MG63 (cell line): ENCODE measurements at regions not wholly inside any gene's neighbourhood (a gene's known extent, or its start where the extent isn't known, plus 50 kb on each side); places are given as distances from the start of the nearest gene placed in this dataset.

Experiments
- DNase-seq: peaks from one replicate; pipeline ENCODE4 v3.0.0-alpha.2; 2020
- H3K27me3 ChIP-seq: fragments of 250-450 bp; sonication (Bioruptor Pico); 2 replicates; pipeline ENCODE4 v1.5.1; 2020; ENCODE audit warnings: mild to moderate bottlenecking, moderate library complexity
- H3K36me3 ChIP-seq: fragments of 250-450 bp; sonication (Bioruptor Pico); 2 replicates; pipeline ENCODE4 v1.5.1; 2020; ENCODE audit warnings: mild to moderate bottlenecking, moderate library complexity
- H3K4me3 ChIP-seq: fragments of 250-450 bp; sonication (Bioruptor Pico); 2 replicates; pipeline ENCODE4 v1.5.1; 2020; ENCODE audit warnings: mild to moderate bottlenecking, moderate library complexity
- H3K9me3 ChIP-seq: fragments of 250-450 bp; sonication (Bioruptor Pico); 2 replicates; pipeline ENCODE4 v1.5.1; 2020; ENCODE audit warnings: mild to moderate bottlenecking, moderate library complexity

- Histone ChIP-seq H3K27me3 (no peaks in the 10 kb centered on the region), H3K4me3 (no peak overlapping the region), H3K36me3 (no peaks in the 10 kb centered on the region), H3K9me3 (no peaks in the 10 kb centered on the region)
- no peak for DNase-seq
Measured at GRCh38 chr2:64760128-64760527, 106.4 kb upstream of the SERTAD2 start.

GRCh38 chr2:64762301-64762997 lies 108.7 kb upstream of the SERTAD2 start:
- Histone ChIP-seq H3K27me3 (no peaks in the 10 kb centered on the region), H3K9me3 (no peaks in the 10 kb centered on the region), H3K4me3 (no peak overlapping the region), H3K36me3 (no peaks in the 10 kb centered on the region)
- DNase-seq, result no peak

GRCh38 chr2:64763126-64763525 lies 109.4 kb upstream of the SERTAD2 start:
- no peaks in the 10 kb centered on the region for H3K9me3 ChIP-seq
- no peak for DNase-seq
- no peak overlapping the region for H3K4me3 ChIP-seq
- H3K36me3 ChIP-seq, result no peaks in the 10 kb centered on the region
- H3K27me3 ChIP-seq, result no peaks in the 10 kb centered on the region

GRCh38 chr2:64765160-64765805 lies 111.6 kb upstream of the SERTAD2 start:
- Histone ChIP-seq H3K27me3 (no peaks in the 10 kb centered on the region), H3K9me3 (no peaks in the 10 kb centered on the region), H3K36me3 (no peaks in the 10 kb centered on the region), H3K4me3 (no peak overlapping the region)
- no peak for DNase-seq

GRCh38 chr2:64766841-64767669 lies 113.3 kb upstream of the SERTAD2 start:
- H3K9me3 ChIP-seq, result no peaks in the 10 kb centered on the region
- no peak for DNase-seq
- no peaks in the 10 kb centered on the region for H3K27me3 ChIP-seq
- H3K4me3 ChIP-seq, result peak overlapping the region; percentile 53
- no peaks in the 10 kb centered on the region for H3K36me3 ChIP-seq

- peak; percentile 91 for DNase-seq
- Histone ChIP-seq H3K9me3 (no peaks in the 10 kb centered on the region), H3K4me3 (peak overlapping the region; percentile 53), H3K36me3 (no peaks in the 10 kb centered on the region), H3K27me3 (no peaks in the 10 kb centered on the region)
Measured at GRCh38 chr2:64767670-64768468, 114.2 kb upstream of the SERTAD2 start.

GRCh38 chr2:64768491-64769005 lies 114.8 kb upstream of the SERTAD2 start:
- Histone ChIP-seq H3K4me3 (peak overlapping the region; percentile 53), H3K9me3 (peaks cover 2% of the 10 kb centered on the region; the same call in 1 of the 2 replicates), H3K36me3 (no peaks in the 10 kb centered on the region), H3K27me3 (no peaks in the 10 kb centered on the region)
- no peak for DNase-seq

GRCh38 chr2:64769392-64770044 lies 115.8 kb upstream of the SERTAD2 start:
- Histone ChIP-seq H3K27me3 (no peaks in the 10 kb centered on the region), H3K9me3 (peaks cover 2% of the 10 kb centered on the region; the same call in 1 of the 2 replicates), H3K36me3 (no peaks in the 10 kb centered on the region), H3K4me3 (no peak overlapping the region)
- no peak for DNase-seq

- H3K27me3 ChIP-seq, result no peaks in the 10 kb centered on the region
- H3K36me3 ChIP-seq, result no peaks in the 10 kb centered on the region
- H3K9me3 ChIP-seq, result peaks cover 7% of the 10 kb centered on the region
- DNase-seq, result no peak
- H3K4me3 ChIP-seq, result no peak overlapping the region; the same call in 1 of the 2 replicates
Measured at GRCh38 chr2:64770137-64770780, 116.5 kb upstream of the SERTAD2 start.

- Histone ChIP-seq H3K36me3 (no peaks in the 10 kb centered on the region), H3K4me3 (no peak overlapping the region; the same call in 1 of the 2 replicates), H3K27me3 (no peaks in the 10 kb centered on the region), H3K9me3 (peaks cover 11% of the 10 kb centered on the region)
- DNase-seq, result peak; percentile 97
Measured at GRCh38 chr2:64770781-64771334, 117.1 kb upstream of the SERTAD2 start.

- H3K27me3 ChIP-seq, result no peaks in the 10 kb centered on the region
- no peak overlapping the region for H3K4me3 ChIP-seq
- no peak for DNase-seq
- H3K36me3 ChIP-seq, result no peaks in the 10 kb centered on the region
- H3K9me3 ChIP-seq, result peaks cover 19% of the 10 kb centered on the region
Measured at GRCh38 chr2:64771737-64772136, 118.0 kb upstream of the SERTAD2 start.

GRCh38 chr2:64773461-64774118 lies 119.9 kb upstream of the SERTAD2 start:
- Histone ChIP-seq H3K27me3 (no peaks in the 10 kb centered on the region), H3K36me3 (no peaks in the 10 kb centered on the region), H3K4me3 (no peak overlapping the region), H3K9me3 (peaks cover 19% of the 10 kb centered on the region)
- DNase-seq, result no peak

GRCh38 chr2:64777841-64778240 lies 124.1 kb upstream of the SERTAD2 start:
- H3K9me3 ChIP-seq, result peaks cover 19% of the 10 kb centered on the region
- H3K4me3 ChIP-seq, result no peak overlapping the region
- DNase-seq, result no peak

GRCh38 chr2:64779117-64779690 lies 125.5 kb upstream of the SERTAD2 start:
- no peak overlapping the region for H3K4me3 ChIP-seq
- H3K9me3 ChIP-seq, result peaks cover 17% of the 10 kb centered on the region
- no peaks in the 10 kb centered on the region for H3K27me3 ChIP-seq
- H3K36me3 ChIP-seq, result no peaks in the 10 kb centered on the region
- peak; percentile 75 for DNase-seq

More at GRCh38 chr2:64777841-64778240, 124.1 kb upstream of the SERTAD2 start:
- H3K27me3 ChIP-seq, result no peaks in the 10 kb centered on the region
- H3K36me3 ChIP-seq, result no peaks in the 10 kb centered on the region
